Erythroblast (primary cell): ENCODE measurements at regions not wholly inside any gene's neighbourhood (a gene's known extent, or its start where the extent isn't known, plus 50 kb on each side); places are given as distances from the start of the nearest gene placed in this dataset.

Experiments
- GATA1 ChIP-seq: IDR thresholded peaks from 2 replicates; pipeline ENCODE4 v1.6.1; 2011; ENCODE audit warnings: low read depth, mild to moderate bottlenecking, control low read depth, low read length, moderate library complexity
- POLR2A ChIP-seq: IDR thresholded peaks from 2 replicates; pipeline ENCODE4 v1.6.1; 2011; ENCODE audit warnings: mild to moderate bottlenecking, low read length

- TF ChIP-seq POLR2A (no peak), GATA1 (no peak)
These were observed 156.0 kb downstream of the MACROH2A1 start for GRCh38 chr5:135242866-135243555.
